Stimulated activated CD4-positive, alpha-beta T cell treated with anti-CD3 and anti-CD28 coated beads, Interleukin-4, amount 100 ng/mL, for 48 hours (primary cell): ENCODE measurements at regions not wholly inside any gene's neighbourhood (a gene's known extent, or its start where the extent isn't known, plus 50 kb on each side); places are given as distances from the start of the nearest gene placed in this dataset.
"Not testable (repeated sequence)": the region's sequence is repeated elsewhere in the genome, so short reads cannot be mapped to it uniquely, and the experiment has no call there.

ENCODE experiments used
- DNase-seq, 2 donors: peaks; one replicate each; pipeline ENCODE4 v3.0.0-alpha.2; 2020; ENCODE audit warnings: low read depth in 2 of 2

DNA sequence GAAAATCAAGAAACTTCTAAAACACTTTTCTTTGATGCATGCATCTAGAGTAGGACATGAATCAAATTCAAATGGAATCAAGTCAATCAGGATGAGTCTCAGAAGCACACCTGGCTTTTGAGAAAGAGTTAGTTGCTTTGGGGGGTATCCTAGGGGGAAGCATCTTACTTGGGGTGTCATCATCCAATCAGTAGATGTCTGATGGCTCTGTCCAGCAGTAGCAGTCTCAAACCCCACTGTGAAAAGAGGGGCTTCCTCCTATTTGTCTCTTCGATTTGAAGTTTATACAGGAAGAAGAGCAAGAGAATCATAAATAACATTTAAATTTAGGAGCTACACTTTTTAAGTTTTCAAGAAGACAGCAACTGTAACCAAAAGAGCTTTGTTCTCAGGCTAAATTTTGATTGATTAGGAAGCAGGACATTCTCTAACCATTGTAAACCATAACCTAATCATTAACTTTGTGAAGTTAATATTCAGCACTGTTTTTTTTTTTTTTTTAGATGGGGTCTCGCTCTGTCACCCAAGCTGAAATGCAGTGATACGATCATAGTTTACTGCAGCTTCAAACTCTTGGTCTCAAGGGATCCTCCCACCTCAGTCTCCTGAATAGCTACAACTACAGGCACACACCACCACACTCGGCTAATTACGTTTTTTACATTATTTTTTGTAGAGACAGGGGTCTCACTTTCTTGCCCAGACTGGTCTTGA lies 614.7 kb downstream of the CSNK1G3 start:
- no peak for DNase-seq

DNA sequence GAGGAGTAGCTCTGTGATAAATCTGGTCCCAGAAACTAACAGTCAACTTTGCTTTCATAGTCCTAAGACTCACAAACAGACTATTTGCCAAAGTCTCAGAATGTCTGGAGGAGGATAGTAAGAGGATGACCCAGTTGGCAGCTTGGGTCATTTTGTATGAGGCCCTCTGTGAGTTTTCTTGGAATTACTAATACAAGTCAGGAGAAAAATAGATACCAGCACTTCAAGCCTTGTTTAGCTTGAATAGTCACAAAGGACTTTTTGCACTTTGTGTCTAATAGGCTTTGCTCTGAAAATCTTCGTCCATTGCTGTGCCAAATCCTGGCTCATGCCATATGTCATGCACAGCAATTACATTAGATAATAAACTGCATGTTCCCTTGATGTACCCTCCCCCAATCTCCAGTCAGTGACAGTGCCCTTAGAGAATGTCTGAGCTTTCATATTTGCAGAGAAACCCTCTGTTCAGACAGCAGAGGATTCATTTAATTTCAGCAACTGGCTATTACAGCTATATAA lies 612.8 kb downstream of the CSNK1G3 start:
- no peak for DNase-seq

DNA sequence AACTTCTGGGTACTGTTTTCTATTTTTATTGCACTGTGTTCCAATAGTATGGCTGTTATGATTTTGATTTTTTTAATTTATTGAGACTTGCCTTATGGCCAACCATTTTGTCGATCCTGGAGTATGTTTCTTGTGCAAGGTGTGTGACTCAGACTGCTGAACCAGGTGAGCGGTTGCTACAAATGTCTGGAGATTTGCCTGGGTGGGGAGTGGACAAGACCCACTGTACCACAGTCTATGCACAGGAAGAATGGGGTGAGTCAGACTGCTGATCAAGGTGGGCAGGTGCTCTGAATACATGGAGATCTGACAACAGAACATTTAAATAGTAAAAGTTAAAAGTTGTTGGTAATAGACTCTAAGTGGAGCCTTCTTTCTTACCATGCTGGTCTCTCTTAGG lies 609.2 kb downstream of the CSNK1G3 start:
- no peak for DNase-seq

DNA sequence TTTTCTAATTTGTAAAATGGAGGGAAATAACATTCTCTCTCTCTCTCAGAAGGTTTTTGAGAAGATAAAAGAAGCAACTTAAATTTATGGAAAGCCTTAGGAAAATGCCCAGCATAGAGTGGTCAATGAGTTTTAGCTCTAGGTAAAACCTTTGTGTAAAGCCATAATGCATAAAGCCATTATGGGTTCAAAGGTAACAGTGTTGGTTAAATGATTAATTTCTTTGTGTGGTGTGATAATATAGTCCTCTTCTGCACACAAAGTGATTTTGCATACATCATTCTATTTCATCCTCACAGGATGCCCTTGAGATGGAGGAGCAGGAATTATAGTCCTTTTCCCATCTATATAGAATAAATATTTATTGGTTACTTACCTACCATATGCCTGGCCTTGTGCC lies 602.9 kb downstream of the CSNK1G3 start:
- no peak for DNase-seq

DNA sequence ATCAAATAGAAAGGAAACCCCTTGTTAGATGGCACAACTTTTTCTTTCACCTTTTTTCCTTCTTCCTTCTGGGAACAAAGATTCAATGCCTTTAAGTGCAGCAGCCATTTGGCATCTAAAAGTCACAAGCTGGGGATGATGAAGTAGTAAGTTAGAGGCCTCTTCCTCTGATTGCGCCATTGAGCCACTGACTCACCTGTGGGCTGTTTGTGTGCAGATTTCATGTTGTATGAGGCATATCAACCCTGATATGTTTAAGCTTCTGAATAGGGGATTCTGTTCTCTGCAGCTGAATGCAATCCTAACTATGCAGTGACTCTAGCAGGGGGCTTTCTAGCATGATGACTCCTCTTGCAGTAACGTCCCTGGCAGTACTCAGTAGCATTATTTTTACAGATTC lies 599.9 kb downstream of the CSNK1G3 start:
- no peak for DNase-seq

DNA sequence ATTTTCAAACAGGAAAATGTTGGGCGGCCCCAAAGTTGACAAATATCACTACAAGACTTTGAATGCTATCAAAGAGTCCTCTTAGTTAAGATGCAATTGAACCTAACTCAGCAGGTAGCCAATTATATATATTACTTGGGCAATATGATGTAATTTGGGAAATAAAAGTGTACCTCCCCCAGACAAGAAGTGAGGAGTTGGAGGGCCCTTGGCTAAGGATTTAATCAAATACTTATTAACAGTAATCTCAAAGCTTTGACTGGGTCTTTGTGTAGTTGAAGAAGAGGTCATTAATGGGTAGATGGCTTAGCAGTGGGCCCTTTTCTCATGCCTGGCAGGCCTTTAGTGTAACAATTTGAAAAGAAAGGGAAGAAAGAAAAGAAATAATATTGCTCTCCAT lies 599.0 kb downstream of the CSNK1G3 start:
- no peak for DNase-seq

DNA sequence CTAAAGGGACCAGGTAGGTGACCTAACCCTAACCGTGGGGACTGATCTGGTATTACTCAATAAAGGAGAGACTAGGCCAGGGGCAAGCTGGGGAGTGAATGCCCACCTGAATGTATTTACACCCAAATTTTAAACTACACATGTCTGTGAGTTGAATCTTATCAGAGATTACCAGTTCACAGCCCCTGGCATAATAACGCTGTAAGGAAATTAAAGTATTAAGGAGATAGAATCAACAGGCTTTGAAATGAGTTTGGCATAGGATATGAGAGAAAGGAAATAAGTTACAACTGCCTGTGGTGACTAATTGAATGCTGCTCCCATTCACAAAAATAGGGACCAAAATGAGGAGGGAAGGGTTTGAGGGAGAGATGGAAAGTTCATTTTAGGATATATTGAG lies 593.3 kb downstream of the CSNK1G3 start:
- DNase-seq: no peak

DNA sequence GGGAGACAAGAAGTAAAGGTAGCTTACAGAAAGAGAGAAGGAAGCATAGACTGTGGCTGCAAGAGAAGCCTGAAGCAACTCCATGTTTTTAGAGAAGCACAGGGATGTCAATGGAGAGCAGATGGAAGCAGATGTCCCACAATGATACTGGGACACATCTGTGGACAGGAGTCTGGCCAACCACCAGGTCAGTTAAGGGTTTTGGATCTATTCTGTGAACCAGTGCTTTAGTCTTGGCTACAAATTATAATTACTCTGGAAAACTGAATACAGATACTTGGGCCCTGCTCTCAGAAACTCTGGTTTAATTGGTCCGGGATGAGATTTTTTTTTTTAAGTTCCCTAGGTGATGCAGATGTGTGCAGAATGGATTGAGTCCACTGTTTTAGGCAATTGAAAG lies 592.8 kb downstream of the CSNK1G3 start:
- no peak for DNase-seq

DNA sequence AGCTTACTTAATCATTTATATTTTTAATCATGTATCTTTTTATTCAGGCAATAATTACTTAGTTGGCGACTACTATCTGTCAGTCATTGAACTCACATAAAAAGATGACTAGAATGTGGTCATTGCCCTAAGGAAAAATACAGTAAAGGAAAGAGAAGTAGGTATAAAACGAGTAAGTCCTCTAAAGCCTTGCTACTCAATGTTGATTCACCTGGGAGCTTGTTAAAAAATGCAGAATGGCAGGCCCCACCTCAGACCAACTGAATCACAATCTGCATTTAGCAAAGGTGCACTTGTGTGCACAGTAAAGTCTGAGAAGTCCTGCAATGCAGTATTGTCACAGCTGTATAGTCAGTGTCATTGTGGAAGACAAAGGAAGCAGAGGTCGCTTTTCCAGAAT lies 592.4 kb downstream of the CSNK1G3 start:
- DNase-seq: no peak

DNA sequence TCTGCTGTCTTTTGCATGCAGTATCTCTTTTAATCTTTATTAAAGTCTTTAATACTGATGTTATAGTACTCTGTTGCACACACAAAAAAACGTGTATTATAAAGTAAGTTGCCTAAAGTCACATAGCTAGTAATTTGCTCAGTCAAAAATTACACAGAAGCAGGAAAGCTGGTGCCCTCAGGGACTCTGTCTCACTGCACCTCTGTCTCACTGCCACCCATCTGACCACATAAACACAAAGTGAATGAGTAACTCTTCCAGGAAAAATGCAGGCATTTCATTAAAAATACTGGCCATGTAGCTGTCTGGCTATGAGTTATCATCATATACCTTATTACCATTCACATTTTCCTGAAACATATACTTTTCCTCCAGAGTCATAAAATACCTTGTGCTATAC lies 591.7 kb downstream of the CSNK1G3 start:
- no peak for DNase-seq

DNA sequence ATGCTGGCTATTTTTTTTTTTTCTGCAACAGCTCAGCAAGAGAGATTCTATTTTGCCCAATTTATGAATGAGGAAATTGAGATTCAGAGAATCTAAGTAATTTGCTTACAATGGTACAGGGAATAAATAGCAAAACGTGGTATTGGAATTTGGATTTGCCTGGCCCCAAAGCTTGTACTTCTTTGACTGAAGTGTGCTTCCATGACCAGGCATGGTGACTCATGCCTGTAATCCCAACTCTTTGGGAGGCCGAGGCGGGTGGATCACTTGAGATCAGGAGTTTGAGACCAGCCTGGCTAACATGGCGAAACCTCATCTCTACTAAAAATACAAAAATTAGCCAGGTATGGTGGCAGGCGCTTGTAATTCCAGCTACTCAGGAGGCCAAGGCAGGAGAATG lies 591.1 kb downstream of the CSNK1G3 start:
- DNase-seq: not testable (repeated sequence)

DNA sequence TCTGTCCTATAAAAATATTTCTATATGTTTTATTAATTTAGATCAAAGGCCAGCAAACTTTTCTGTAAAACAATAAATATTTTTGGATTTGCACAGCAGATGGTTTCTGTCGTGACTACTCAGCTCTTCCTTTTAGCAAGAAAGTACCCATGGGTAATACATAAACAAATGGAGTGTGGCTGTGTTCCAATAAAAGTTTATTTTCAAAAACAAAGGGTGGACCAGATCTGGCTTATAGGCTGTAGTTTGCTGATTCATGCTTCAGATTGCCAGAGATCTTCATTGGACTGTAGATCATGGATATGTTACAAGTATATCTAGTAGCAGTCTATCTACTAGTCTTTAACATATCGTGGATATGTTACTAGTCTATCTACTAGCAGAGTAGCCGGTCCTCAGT lies 590.5 kb downstream of the CSNK1G3 start:
- no peak for DNase-seq

DNA sequence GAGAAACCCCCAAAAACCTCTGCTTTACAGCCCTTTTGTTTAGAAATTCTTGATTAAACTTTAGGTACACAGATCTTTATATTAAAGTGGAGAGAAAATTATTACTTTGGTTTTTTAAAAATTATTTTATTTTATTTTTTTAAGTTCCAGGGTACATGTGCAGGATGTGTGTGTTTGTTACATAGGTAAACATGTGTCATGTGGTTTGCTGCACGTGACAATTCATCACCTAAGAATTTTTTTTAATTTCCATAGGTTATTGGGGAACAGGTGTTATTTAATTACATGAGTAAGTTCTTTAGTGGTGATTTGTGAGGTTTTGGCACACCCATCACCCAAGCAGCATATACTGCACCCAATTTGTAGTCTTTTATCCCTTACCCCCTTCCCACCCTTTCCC lies 581.7 kb downstream of the CSNK1G3 start:
- DNase-seq: no peak

DNA sequence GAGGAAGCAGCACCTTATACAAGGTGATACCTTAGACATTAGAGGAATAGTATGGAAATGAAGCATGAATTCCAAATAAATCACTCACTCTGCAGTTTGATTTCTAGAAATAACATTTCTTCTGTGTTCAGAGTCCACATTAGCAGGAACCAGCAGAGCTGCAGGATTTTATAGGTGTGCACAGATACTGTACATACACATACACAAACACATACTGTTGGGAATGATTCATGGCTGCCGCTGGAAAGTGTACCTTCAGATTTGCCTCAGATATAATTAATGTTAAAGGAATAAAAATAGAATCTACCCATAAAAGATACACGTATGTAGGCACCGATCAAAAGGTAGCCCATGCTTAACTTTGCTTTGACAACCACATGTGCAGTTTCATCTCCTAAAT lies 578.1 kb downstream of the CSNK1G3 start:
- no peak for DNase-seq

DNA sequence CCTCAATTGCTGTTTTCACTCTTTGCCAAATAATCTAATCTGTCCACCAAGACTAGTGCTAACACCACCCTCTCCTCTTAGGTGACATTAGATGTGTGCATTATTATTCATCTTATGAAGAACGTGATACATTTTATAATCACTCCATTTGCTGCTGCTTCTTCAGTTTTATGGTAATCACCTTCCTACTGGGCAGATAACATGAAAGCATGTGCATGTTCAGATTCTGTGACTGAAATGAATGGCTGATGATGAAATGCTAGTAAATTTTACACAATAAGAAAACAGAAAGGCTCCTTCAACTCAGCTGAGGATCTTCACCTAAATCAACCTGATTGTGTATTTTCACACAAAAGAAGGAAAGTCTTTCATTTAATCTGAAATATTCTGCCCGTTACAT lies 577.6 kb downstream of the CSNK1G3 start:
- no peak for DNase-seq

DNA sequence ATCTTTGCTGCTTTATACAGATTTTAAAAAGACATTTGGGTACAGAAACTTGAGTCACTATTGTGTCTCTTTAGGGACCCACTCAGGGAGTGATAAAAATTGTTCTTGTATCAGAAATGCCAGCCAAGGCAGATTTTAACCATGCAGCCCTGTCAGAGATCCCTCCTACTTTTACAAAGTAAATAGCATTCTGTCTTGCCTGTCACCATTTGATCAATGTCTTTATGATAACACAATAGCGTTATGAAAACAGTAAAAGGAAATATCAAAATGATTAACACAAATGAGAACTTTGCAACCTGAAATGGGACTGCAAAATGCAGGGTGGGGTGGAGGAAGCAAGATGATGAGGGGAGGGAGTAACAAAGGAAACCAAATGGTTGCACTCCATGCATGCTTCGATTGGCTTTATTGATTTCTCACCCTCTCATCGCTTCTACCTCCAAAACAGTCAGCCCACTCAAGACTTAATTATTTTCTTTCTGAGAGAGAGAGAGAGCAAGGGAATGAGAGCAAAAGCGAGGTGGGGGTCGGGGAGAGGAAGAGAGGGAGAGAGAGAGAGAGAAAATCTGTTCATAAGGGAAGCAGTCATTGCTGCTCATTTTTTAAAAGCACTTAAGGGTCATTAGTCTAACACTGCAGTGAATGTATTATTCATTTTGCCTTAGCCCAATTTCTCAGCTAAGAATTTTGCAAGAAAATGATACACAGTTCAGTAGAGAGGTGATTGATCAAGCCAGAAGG lies 576.5 kb downstream of the CSNK1G3 start:
- no peak for DNase-seq

DNA sequence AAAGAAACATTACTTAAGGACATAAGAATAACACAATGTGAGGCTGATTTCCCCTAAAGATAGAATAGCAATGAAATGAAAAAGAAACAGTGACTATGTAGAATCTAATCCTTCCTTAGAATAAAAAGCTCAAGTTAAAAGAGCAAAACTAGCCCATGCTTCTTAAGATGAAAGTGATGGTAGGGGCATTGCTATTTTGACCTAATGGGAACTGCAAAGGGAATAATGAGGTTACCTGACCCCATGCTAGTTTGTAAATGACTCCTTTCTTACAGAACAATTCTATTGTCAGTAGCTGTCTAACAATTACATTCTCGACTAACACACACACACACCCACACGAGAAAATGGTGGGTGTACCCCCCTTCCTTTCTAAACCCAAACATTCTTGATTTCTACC lies 575.8 kb downstream of the CSNK1G3 start:
- no peak for DNase-seq

DNA sequence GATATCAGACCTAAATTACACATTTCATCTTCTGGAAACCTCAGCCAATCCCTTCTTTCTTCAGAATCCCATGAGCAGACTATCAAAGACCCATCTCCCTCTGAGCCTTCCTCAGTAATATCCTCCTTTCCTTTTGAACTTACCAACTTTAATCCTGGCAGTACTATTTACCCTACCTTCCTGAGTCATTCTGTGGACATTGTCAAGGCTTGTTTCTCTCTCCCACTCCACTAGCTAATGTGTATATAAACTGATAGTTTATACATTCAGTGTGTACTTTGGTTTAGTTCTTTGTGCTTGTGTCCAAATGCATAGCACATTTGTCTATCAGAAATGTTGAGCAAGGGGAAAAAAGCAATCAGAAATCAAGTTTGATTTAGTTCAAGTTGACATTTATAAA lies 568.3 kb downstream of the CSNK1G3 start:
- no peak for DNase-seq

DNA sequence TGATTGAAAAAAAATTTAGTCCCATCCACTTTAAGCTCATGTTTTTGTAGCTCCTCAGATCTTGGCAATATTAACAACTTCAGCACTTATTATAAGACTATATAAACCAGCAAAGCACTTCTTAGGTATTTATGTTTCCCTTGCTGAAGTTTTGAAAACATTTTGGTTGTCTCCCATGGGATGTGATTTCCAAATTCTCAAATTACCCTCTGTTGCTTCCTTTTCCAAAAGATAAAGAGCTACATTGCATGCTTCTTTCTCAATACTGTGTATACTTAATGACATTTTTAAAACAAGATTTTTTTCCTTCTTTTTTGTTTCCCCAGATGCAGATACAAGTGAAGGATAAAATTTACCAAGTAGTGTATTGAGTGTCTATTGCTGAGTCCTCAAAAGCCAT lies 567.1 kb downstream of the CSNK1G3 start:
- DNase-seq: no peak

DNA sequence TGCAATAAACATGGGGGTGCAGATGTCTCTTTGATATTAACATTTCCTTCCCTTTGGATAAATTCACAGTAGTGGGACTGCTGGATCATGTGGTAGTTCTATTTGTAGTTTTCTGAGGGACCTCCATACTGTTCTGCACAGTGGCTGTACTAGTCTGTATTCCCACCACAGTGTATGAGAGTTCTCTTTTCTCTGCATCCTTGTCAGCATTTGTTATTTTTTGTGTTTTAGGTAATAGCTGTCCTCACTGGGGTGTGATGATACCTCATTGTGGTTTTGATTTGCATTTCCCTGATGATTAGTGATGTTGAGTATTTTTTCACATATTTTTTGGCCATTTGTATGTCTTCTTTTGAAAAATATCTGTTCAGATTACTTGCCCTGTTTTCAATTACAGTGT lies 562.5 kb downstream of the CSNK1G3 start:
- DNase-seq: no peak

DNA sequence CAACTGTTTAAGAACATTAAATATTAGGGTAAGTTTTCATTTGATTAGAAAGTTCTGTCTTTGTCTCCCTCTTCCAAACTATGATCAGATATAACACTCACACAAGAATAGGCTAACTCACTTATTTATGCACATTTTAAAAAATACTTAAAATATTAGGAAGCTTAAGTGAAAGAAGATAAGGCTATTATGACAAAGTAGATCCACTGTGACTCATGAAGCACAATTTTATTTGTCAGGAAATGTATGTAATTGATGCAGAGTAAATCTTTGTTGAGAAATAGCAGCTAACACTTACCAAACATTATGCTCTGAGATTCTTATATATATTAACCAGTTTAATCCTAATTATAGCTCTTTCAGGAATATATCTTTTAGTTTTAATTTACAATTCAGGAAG lies 560.6 kb downstream of the CSNK1G3 start:
- no peak for DNase-seq

DNA sequence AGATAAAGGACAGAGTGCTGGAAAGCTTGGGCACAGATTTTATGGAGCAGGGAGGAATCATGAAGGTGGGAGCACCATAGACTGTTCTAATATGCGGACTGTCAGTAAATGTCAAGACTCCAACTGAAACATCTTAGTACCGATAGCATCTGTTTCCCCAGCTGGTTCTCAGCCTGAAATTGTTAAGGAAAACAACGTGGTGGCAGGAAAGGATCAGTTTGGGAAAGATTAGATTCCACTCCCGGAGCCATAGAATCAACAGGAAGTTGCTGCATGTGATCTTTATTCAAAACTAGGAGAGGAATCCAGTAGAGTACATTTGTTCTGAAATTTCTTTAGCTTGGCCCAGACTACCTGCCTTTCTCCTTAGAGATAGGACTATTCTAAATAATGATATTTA lies 559.1 kb downstream of the CSNK1G3 start:
- DNase-seq: no peak

DNA sequence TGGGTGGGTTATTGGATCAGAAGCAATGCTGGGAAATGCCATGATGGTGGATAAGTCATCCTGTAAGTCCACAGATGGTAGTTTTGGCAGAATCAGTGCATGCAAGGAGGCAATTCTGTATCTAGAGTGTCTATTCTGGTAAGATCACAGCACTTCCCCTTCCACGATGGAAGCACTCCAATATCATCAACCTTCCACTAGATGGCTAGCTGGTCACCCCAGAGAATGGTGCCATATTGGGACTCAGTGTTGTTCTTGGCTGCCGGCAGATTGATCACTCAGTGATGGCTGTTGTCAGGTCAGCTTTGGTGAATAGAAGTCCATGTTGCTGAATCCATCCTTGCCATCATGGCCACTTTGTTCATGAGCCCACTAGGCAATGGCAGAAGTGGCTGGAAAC lies 553.5 kb downstream of the CSNK1G3 start:
- no peak for DNase-seq

DNA sequence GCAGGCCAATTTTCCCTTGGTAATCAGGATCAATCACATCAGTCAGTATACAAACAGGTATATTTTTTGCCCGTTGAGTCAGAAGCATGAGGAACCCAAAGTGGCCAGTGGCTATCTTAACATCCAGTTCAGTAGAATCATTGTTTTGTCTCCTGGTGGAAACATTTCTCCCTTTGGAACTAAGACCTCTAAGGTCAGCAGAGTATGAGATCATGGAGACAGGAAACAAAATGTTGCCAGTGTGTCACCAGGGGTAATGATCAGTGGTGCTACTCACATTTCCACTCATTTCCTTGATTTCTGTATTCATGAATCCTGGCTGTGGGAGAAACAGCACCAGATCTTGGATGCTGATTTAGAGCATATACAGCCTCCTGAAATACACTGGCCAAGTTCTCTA lies 553.0 kb downstream of the CSNK1G3 start:
- no peak for DNase-seq
